Right atrium auricular region (tissue), 2 donors: ENCODE measurements at regions not wholly inside any gene's neighbourhood (a gene's known extent, or its start where the extent isn't known, plus 50 kb on each side); places are given as distances from the start of the nearest gene placed in this dataset.

Source experiments
- DNase-seq: peaks from one replicate; pipeline ENCODE4 v3.0.0-alpha.2; 2019; ENCODE audit warnings: low spot score
- H3K27ac ChIP-seq, 2 donors: fragments of 200-600 bp; sonication (generic); 1 replicate in 1 of 2; 2 replicates in 1 of 2; pipeline ENCODE4 v1.5.1; 2016 to 2019
- H3K27me3 ChIP-seq, 2 donors: fragments of 200-600 bp; sonication (generic); one replicate each; pipeline versions ENCODE4 v1.5.1 to v1.6.0; 2017 to 2019
- H3K36me3 ChIP-seq: fragments of 200-600 bp; sonication (generic); one replicate; pipeline ENCODE4 v1.5.1; 2016
- H3K4me1 ChIP-seq, 2 donors: fragments of 200-600 bp; sonication (generic); one replicate each; pipeline versions ENCODE4 v1.5.1 to v1.6.0; 2017 to 2019
- H3K4me3 ChIP-seq, 2 donors: fragments of 200-600 bp; sonication (generic); 1 replicate in 1 of 2; 2 replicates in 1 of 2; pipeline ENCODE4 v1.5.1; 2017 to 2019; ENCODE audit warnings: mild to moderate bottlenecking in 1 of 2, moderate library complexity in 1 of 2
- H3K9me3 ChIP-seq, 2 donors: fragments of 200-600 bp; sonication (generic); one replicate each; pipeline ENCODE4 v1.5.1; 2019
- CTCF ChIP-seq, 2 donors: fragments of 200-600 bp; sonication (generic); IDR thresholded peaks; one replicate each; pipeline ENCODE4 v1.5.1; 2019; ENCODE audit warnings: antibody characterized with exemption in 2 of 2

- no peak for DNase-seq
- H3K9me3 ChIP-seq, result no peaks in the 10 kb centered on the region
- TF ChIP-seq CTCF (IDR thresholded peaks at IDR 0.05), result no peak
- no peak overlapping the region for H3K27ac ChIP-seq
- no peaks in the 10 kb centered on the region for H3K27me3 ChIP-seq
- H3K4me3 ChIP-seq, result no peak overlapping the region
- no peaks in the 10 kb centered on the region for H3K36me3 ChIP-seq
- H3K4me1 ChIP-seq, result no peaks in the 10 kb centered on the region
Measured at GRCh38 chr9:90124961-90125360, 517.7 kb downstream of the DIRAS2 start.

GRCh38 chr9:90127923-90128322 lies 514.7 kb downstream of the DIRAS2 start:
- H3K9me3 ChIP-seq, result no peaks in the 10 kb centered on the region
- no peaks in the 10 kb centered on the region for H3K4me1 ChIP-seq
- no peak for DNase-seq
- no peak overlapping the region for H3K4me3 ChIP-seq
- no peak for TF ChIP-seq CTCF (IDR thresholded peaks at IDR 0.05)
- no peaks in the 10 kb centered on the region for H3K36me3 ChIP-seq
- H3K27me3 ChIP-seq, result no peaks in the 10 kb centered on the region
- no peak overlapping the region for H3K27ac ChIP-seq

- Histone ChIP-seq H3K4me1 (no peaks in the 10 kb centered on the region), H3K27me3 (no peaks in the 10 kb centered on the region), H3K9me3 (no peaks in the 10 kb centered on the region), H3K36me3 (no peaks in the 10 kb centered on the region), H3K27ac (no peak overlapping the region), H3K4me3 (no peak overlapping the region)
- no peak for TF ChIP-seq CTCF (IDR thresholded peaks at IDR 0.05)
- DNase-seq, result no peak
Measured at GRCh38 chr9:90128587-90129190, 513.9 kb downstream of the DIRAS2 start.

GRCh38 chr9:90129446-90129845 lies 513.2 kb downstream of the DIRAS2 start:
- no peaks in the 10 kb centered on the region for H3K9me3 ChIP-seq
- H3K27me3 ChIP-seq, result no peaks in the 10 kb centered on the region
- no peak overlapping the region for H3K27ac ChIP-seq
- H3K4me1 ChIP-seq, result no peaks in the 10 kb centered on the region
- no peaks in the 10 kb centered on the region for H3K36me3 ChIP-seq
- no peak for DNase-seq
- TF ChIP-seq CTCF (IDR thresholded peaks at IDR 0.05), result no peak
- no peak overlapping the region for H3K4me3 ChIP-seq

- H3K27ac ChIP-seq, result no peak overlapping the region
- H3K4me3 ChIP-seq, result no peak overlapping the region
- no peaks in the 10 kb centered on the region for H3K4me1 ChIP-seq
- DNase-seq, result no peak
- TF ChIP-seq CTCF (IDR thresholded peaks at IDR 0.05), result no peak
- no peaks in the 10 kb centered on the region for H3K27me3 ChIP-seq
- H3K9me3 ChIP-seq, result no peaks in the 10 kb centered on the region
- H3K36me3 ChIP-seq, result no peaks in the 10 kb centered on the region
Measured at GRCh38 chr9:90131568-90131967, 511.1 kb downstream of the DIRAS2 start.

GRCh38 chr9:90132866-90133265 lies 509.8 kb downstream of the DIRAS2 start:
- no peak for TF ChIP-seq CTCF (IDR thresholded peaks at IDR 0.05)
- Histone ChIP-seq H3K4me3 (no peak overlapping the region), H3K27ac (no peak overlapping the region), H3K9me3 (no peaks in the 10 kb centered on the region), H3K27me3 (no peaks in the 10 kb centered on the region), H3K36me3 (no peaks in the 10 kb centered on the region), H3K4me1 (no peaks in the 10 kb centered on the region)
- no peak for DNase-seq
